HG03066 (cell line): ENCODE measurements at regions not wholly inside any gene's neighbourhood (a gene's known extent, or its start where the extent isn't known, plus 50 kb on each side); places are given as distances from the start of the nearest gene placed in this dataset.

Experiments used
- ATAC-seq: cut with Tn5 transposase; IDR thresholded peaks from one replicate; pipeline ENCODE4 v1.9.1; 2021; ENCODE audit warnings: low read depth; ENCODE audit not compliant: unreplicated experiment

- no peak for ATAC-seq
Observed at GRCh38 chr10:78981257-78981969, 87.4 kb upstream of the ZMIZ1 start.

- no peak for ATAC-seq
Observed at GRCh38 chr10:78981970-78982281, 86.8 kb upstream of the ZMIZ1 start.

- ATAC-seq, result no peak
Observed at GRCh38 chr10:78982726-78983125, 86.0 kb upstream of the ZMIZ1 start.

- no peak for ATAC-seq
Observed at GRCh38 chr10:78983608-78984007, 85.2 kb upstream of the ZMIZ1 start.

- no peak for ATAC-seq
Observed at GRCh38 chr10:78985973-78986818, 82.6 kb upstream of the ZMIZ1 start.

- ATAC-seq, result no peak
Observed at GRCh38 chr10:78991187-78991586, 77.6 kb upstream of the ZMIZ1 start.

- ATAC-seq, result no peak
Observed at GRCh38 chr10:78992333-78992732, 76.4 kb upstream of the ZMIZ1 start.

- no peak for ATAC-seq
Observed at GRCh38 chr10:78993261-78993945, 75.4 kb upstream of the ZMIZ1 start.

GRCh38 chr10:78995987-78996791, 72.6 kb upstream of the ZMIZ1 start:
- no peak for ATAC-seq

- no peak for ATAC-seq
Observed at GRCh38 chr10:78996792-78997129, 72.0 kb upstream of the ZMIZ1 start.

GRCh38 chr10:78997635-78998618, 70.8 kb upstream of the ZMIZ1 start:
- no peak for ATAC-seq

- no peak for ATAC-seq
Observed at GRCh38 chr10:79001082-79001885, 67.5 kb upstream of the ZMIZ1 start.

GRCh38 chr10:79002336-79002735, 66.4 kb upstream of the ZMIZ1 start:
- ATAC-seq, result no peak

- no peak for ATAC-seq
Observed at GRCh38 chr10:79003183-79004100, 65.3 kb upstream of the ZMIZ1 start.

- ATAC-seq, result no peak
Observed at GRCh38 chr10:79004311-79004710, 64.5 kb upstream of the ZMIZ1 start.

- no peak for ATAC-seq
Observed at GRCh38 chr10:79005126-79005810, 63.5 kb upstream of the ZMIZ1 start.

GRCh38 chr10:79007018-79007417, 61.7 kb upstream of the ZMIZ1 start:
- no peak for ATAC-seq
